ENCODE measurements at regions not wholly inside any gene's neighbourhood (a gene's known extent, or its start where the extent isn't known, plus 50 kb on each side); places are given as distances from the start of the nearest gene placed in this dataset.

- no peak for DNase-seq (ENCODE audit: low read depth)
Observed at GRCh38 chr14:76664790-76665189, 96.5 kb upstream of the VASH1 start.

GRCh38 chr14:76666746-76667145 lies 94.5 kb upstream of the VASH1 start:
- DNase-seq (ENCODE audit: low read depth): no peak

- DNase-seq (ENCODE audit: low read depth): no peak
Observed at GRCh38 chr14:76669770-76670169, 91.5 kb upstream of the VASH1 start.

- DNase-seq (ENCODE audit: low read depth): no peak
Observed at GRCh38 chr14:76672123-76672522, 89.1 kb upstream of the VASH1 start.

- DNase-seq (ENCODE audit: low read depth): no peak
Observed at GRCh38 chr14:76673261-76673660, 88.0 kb upstream of the VASH1 start.

GRCh38 chr14:76675046-76675445 lies 86.2 kb upstream of the VASH1 start:
- no peak for DNase-seq (ENCODE audit: low read depth)

GRCh38 chr14:76676539-76676938 lies 84.7 kb upstream of the VASH1 start:
- DNase-seq (ENCODE audit: low read depth): no peak

- no peak for DNase-seq (ENCODE audit: low read depth)
Observed at GRCh38 chr14:76677534-76678145, 83.6 kb upstream of the VASH1 start.

- DNase-seq (ENCODE audit: low read depth): no peak
Observed at GRCh38 chr14:76678244-76678800, 82.9 kb upstream of the VASH1 start.

- no peak for DNase-seq (ENCODE audit: low read depth)
Observed at GRCh38 chr14:76682367-76682766, 78.9 kb upstream of the VASH1 start.

GRCh38 chr14:76686646-76687045 lies 74.6 kb upstream of the VASH1 start:
- DNase-seq (ENCODE audit: low read depth): no peak

- no peak for DNase-seq (ENCODE audit: low read depth)
Observed at GRCh38 chr14:76687611-76688382, 73.5 kb upstream of the VASH1 start.

GRCh38 chr14:76688383-76688671 lies 72.9 kb upstream of the VASH1 start:
- DNase-seq (ENCODE audit: low read depth): no peak

- no peak for DNase-seq (ENCODE audit: low read depth)
Observed at GRCh38 chr14:76690502-76691105, 70.7 kb upstream of the VASH1 start.

GRCh38 chr14:76694106-76694505 lies 67.2 kb upstream of the VASH1 start:
- DNase-seq (ENCODE audit: low read depth): no peak

- DNase-seq (ENCODE audit: low read depth): no peak
Observed at GRCh38 chr14:76695263-76695920, 65.9 kb upstream of the VASH1 start.

GRCh38 chr14:76696361-76696760 lies 64.9 kb upstream of the VASH1 start:
- DNase-seq (ENCODE audit: low read depth): no peak

GRCh38 chr14:76696791-76697190 lies 64.5 kb upstream of the VASH1 start:
- no peak for DNase-seq (ENCODE audit: low read depth)

- DNase-seq (ENCODE audit: low read depth): no peak
Observed at GRCh38 chr14:76697246-76697905, 63.9 kb upstream of the VASH1 start.

- DNase-seq (ENCODE audit: low read depth): no peak
Observed at GRCh38 chr14:76698191-76698590, 63.1 kb upstream of the VASH1 start.

GRCh38 chr14:76698631-76699030 lies 62.6 kb upstream of the VASH1 start:
- DNase-seq (ENCODE audit: low read depth): no peak
